ENCODE measurements at regions not wholly inside any gene's neighbourhood (a gene's known extent, or its start where the extent isn't known, plus 50 kb on each side); places are given as distances from the start of the nearest gene placed in this dataset.

DNA sequence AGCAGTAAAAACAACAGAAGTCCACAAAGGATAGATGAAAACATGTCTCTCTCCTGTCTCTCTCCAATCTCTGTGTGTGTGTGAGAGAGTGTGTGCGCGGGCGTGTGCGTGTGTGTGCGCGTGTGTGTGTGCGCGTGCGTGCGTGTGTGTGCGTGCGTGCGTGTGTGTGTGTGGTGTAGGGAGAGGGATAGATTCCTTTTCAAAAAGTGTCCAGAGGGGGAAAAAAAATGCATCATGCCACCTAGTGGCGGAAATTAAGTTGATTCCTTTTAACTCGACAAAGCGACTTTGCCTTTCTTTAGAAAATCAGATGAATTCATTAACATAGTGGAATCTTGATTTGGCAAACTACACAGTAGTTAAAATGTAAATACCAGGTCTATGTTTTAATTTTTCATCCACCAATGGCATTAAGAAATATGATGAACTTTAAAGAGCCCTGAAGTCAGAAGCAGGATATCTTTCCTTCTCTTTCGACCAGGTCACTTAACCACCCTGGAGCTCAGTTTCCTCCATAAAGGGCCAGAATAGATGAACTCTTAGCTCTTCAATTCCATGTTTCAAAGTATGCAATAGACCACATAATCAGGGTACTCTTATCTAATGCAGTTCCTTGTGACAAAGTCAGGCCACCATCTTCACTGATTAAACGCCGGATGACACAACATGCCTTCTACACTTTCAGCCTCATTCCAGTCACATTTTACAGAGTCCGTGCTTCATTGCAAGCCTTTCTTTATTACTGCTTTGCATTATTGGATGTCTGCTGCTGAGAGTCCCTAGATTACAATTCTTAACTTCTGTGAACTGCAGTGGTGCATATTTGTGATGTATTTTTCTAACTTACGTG is 162.8 kb downstream of the FBXO8 start:
- DNase-seq, result peak; percentile 70

GRCh38 chr4:174119830-174120229 is 163.6 kb downstream of the FBXO8 start:
- no peak for DNase-seq

GRCh38 chr4:174119051-174119450 is 164.4 kb downstream of the FBXO8 start:
- DNase-seq, result no peak

DNA sequence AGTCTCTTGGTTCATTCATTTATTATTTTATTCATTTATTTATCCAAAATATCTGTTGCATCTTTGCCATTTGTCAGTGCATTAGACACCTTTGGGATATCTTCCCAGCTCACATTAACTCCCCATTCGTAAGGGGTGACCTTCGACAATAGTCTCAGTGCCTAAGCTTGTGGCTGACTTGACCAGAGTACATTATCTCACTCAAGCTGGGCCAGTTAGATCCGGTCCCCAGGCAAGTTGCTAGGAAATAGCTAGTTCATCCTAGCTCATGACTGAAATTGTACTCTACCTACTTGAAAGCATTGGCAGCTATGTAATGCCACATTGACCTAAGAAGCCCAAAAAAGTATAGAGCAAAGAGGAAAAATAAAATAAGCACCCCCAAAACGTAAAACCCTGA is 165.3 kb downstream of the FBXO8 start:
- no peak for DNase-seq

DNA sequence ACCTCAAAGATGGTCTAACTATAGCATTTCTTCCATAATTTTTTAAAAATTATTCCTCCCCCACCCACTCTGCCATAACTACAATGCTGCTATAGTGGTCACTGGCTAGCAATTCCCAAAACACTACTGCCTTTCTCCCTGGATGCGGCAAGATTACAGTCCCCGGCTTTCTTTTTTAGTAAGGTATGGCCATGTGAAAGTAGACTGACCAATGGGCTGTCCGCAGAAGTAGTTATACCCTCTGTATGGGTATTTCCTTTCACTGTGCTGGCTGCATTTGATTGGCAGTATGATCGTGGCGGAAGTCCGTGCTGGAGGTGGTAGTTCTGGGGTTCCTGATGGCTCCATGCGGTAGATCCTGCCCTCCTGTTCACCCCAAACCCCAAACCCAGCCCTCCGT is 166.0 kb downstream of the FBXO8 start:
- DNase-seq, result no peak

DNA sequence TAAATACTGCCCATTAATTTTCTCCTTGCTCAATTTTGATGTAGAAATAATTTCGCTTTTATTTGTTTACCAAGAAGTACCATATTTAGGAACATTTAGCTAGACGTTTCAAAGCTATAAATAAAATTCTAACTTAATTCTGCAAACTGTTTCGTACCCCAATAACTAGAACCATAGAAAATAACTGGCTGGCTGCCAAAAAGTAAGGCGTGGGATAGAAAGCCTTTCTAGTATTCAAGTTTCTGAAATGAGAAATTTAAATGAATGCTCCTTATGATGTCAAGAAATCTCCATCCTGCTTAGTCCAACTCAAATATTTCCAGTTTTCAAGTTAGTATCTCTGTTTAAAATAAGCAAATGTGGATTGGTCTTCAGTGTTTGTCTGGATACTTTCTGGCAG is 167.4 kb downstream of the FBXO8 start:
- DNase-seq, result no peak

GRCh38 chr4:174111422-174111821 is 172.0 kb downstream of the FBXO8 start:
- DNase-seq, result no peak

DNA sequence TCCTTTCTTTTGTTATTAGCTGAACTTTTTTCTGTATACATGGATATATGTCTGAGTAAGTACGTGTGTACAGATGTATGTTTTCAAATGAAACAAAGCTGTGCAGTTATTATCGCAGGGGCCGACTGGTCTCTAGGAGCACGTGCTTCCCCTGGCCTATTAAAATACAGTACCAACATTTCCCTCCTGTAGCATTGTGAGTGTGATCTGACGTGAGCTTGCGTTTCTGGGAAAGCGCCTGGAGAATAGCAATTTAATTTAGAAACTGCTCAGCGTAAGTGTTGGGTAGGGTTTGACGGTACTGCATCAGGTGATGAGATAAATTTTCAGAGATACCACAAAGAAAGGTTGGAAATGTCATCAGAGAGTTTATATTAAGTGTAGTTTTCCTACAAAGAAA is 173.3 kb downstream of the FBXO8 start:
- DNase-seq, result no peak

DNA sequence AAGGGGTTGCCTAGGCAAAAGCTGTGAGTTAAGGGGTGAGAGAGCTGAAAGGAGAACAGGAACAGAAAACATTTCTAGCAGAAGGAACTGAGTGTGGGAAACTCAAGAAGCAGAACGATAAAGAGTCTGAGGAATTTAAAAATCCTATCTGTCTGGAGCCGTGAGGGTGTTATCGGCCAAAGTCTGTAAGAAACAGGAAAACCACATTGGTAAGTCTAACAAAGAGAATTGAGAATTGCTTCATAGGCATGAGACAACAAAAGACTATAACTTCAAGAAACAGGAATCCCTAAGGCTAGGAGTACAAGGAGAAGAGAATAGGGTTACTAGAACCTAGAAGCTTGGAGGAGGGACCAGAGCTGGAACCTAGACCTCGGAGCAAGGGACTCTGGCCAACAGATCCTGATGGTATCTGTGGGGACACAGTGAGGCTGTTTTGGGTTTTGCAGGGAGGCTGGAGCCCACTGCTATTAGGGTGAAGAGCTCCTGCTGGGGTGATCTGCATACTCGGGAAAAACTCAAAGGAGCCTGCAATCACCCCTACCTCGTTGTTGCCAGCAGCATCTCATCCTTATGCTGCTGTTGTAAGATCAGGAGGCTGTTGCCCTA is 175.6 kb downstream of the FBXO8 start:
- no peak for DNase-seq

GRCh38 chr4:174105202-174105601 is 178.3 kb downstream of the FBXO8 start:
- no peak for DNase-seq

DNA sequence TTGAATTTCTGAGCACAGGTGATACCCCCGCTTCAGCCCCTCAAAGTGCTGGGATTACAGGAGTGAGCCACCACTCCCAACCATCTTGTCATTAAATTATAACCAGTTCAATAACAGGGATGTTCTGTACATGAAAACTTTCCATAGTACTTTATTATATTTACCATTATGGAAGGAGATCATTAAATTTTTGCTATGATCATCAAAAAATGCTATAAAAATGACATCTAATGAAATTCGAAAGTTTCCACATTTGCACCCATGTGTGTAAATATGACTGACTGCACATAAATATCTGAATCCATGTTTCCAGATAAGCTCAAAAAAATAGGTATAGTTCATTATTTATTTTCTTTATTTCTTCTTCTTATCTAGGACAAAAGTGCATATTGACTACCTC is 182.6 kb downstream of the FBXO8 start:
- DNase-seq, result no peak

DNA sequence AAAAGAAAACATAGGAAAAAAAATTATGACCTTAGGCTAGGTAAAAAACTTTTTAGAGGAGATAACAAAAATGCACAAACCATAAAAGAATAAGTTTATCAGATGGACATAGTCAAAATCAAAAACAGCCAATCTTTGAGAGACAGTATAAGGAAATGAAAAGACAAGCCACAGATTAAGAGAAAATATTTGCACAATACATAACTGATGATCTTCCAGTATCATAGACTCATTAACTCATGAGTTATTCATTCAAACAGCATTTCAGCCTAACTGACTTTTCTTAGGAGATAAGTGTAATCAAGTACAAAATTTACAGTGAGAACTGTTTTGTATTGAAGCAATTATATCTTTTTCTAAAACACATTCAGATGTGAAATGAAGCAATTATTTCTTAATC is 183.8 kb downstream of the FBXO8 start:
- no peak for DNase-seq

DNA sequence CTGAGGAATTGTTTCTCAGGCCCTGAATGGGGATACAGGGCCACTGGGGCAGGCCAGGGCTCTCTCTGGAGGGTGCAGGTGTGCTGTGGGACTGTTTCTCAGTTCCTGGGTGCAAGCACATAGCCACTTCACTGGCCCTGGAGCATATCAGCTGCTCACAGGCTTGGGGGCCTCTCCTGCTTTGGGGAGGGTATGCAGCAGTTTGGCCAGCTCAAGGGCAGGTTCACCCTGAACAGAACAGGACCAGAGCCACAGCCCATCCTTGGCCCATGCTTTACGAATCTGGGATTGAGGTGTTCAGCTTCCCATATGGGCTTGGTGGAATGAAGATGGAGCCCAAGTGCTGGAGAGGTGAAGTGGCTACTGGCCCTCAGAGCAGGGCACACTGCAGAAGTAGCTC is 186.5 kb downstream of the FBXO8 start:
- no peak for DNase-seq

DNA sequence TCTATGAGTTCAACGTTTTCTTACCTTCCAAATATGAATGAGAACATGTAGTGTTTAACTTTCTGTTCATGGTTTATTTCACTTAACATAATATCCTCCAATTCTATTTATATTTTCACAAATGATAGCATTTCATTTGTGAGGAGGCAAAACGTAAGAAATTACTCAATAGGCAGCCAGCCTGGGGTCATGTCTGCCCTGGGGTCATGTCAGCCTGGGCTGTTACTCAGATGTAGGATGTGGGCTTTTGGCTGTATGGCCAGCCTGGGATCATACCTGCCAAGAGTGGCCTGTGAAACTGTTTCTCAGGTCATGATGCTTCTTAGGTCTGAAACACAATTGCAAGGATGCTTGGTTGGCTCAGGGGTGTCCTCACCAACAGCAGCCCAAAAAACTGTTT is 187.0 kb downstream of the FBXO8 start:
- DNase-seq, result no peak

DNA sequence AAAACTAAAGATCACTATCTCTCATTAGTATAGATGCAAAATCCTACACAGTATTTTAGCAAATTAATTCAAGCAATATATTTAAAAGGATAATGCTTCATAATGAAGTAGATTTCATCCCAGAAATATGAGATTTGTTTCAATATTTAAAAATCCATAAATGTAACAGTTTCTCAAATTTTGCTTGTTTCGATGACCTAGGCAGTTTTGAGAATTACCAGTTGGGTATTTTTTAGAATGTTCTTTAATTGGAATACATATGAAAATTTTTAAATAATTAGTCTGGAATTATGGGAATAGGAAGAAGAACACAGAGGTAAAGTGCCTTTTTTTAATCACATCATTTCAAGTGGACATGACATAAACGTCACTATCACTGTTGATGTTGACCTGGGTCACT is 192.3 kb downstream of the FBXO8 start:
- no peak for DNase-seq

DNA sequence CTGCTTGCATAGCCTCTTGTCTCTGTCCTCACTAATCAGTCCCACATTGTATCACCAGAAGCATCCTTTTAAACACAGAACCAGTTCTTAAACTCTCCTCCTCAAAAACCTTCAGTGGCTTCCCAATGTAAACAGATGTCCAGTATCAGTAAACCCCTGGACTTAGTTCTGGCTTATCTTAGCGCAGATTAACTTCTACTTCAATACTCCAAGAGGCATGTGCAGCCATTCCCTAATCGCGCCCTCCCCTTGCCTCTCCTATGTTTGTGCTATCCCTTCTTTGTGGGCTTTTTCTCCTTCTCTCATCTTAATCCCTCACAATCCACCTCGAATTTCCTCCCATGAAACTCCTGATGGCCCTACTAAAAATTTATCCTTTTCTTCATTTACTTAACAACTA is 193.8 kb downstream of the FBXO8 start:
- DNase-seq, result no peak

DNA sequence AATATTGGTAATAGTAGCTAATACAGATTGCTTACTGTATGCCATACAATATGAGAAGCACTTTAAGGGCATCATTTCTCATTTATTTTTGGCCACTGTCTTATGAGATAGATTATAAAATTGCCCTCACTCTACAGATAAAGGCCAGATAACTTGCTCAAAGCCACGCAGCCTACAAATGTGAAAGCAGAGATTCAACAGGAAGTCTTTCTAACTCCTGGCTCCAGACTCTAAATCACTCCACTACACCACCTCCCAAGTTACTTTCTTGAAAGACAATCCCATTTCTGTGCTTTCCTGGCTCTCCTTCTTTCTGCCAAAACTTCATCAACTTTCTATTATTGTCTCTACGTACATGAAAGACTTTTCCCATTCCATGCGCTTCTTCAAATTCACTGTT is 194.7 kb downstream of the FBXO8 start:
- no peak for DNase-seq

DNA sequence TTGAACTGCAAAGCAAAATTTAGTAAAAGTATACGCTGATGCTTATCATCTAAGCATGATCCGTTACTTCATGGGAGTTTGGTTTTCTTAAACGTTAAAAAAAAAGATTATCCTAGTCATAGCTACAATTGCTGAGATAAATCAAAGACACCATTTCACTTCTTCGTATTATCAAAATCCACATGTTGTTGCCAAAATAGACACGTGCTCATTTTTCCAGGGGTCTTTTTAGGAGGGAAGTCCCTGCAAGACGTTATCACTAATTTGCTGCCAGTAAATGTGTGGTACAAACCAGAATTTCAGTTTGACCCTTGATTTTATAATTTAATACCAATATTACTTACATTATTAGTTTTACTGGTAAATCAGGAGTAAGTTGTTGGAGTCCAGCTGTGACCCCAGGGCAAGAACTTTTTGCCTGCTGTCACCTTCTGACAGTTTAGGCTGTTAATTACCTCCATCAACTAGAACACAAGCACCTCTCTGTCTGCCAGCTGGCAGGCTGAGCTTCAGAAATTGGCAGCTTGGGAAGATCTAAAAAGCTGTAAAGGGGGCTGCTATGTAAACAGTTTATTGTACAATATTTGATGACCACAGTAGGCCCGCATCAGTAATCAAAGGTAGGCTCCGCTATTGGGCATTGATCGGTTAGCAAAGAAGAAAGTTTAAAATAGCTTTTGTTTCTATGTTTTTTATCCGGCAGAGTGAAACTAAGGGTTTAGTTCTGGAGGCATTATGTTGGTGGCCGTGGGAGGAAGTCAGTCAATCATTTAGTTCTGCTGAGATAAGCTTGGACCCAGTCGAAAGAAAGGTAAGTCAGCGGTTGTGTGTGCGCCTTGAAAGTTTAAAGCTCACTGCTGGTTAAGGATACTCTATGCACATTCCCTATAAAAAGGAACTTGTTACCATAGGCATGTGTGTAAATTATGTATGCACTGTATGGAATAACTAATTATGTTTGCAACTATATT is 196.4 kb downstream of the FBXO8 start:
- DNase-seq, result peak; percentile 1

DNA sequence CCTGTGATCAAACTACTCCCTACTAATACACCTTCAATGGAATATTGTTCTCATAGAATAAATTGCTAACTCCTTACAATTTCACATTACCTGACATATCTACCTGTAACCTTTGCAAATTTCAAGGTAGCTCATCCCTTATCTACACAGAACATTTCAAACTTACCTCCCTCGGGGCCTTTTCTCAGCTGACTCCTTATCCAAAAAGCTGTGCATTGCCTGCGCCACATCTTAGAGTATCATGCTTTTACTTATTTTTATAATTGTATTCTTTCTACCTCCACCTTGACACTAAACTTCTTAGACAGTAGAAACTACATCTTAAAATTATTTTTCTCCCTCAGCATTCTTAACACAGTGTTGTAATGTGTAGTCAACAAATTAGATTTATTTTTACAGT is 198.5 kb downstream of the FBXO8 start:
- DNase-seq, result no peak

- DNase-seq, result no peak
These were observed 198.9 kb downstream of the FBXO8 start for GRCh38 chr4:174084542-174084941.

DNA sequence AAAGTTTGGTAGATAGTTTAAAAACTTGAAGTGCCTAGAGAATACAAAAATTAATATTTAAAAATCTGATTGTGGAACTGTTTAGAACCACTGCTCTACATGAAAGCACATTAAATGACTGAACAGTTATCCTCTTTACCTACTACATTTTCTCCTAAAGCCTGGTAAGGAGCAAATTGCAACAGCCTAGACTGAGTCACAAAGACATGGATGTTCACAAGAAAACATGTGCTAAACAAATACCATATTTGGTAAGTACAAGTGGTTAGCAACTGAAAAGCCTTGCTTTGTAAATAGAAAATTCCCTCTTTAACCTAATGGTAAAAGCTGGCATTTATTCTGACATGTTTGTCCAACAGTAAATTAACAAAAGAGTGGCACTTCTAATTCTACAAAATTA is 203.1 kb downstream of the FBXO8 start:
- DNase-seq, result no peak

- no peak for DNase-seq
These were observed 211.9 kb downstream of the FBXO8 start for GRCh38 chr4:174071595-174071994.

- peak; percentile 54 for DNase-seq
These were observed 213.6 kb downstream of the FBXO8 start for GRCh38 chr4:174069848-174070330.
